Suprapubic skin (tissue), 3 donors: ENCODE measurements at regions not wholly inside any gene's neighbourhood (a gene's known extent, or its start where the extent isn't known, plus 50 kb on each side); places are given as distances from the start of the nearest gene placed in this dataset.
"Not testable (repeated sequence)": the region's sequence is repeated elsewhere in the genome, so short reads cannot be mapped to it uniquely, and the experiment has no call there.

Source experiments
- POLR2A ChIP-seq, 2 donors: fragments of 450-650 bp; IDR thresholded peaks; one replicate each; pipeline ENCODE4 v1.6.1; 2017; ENCODE audit warnings: antibody characterized with exemption in 2 of 2, mild to moderate bottlenecking in 2 of 2, moderate library complexity in 2 of 2
- TF ChIP-seq, protein P1 (sequence below), 2 donors: fragments of 200-600 bp in 1 of 2; fragments of 450-650 bp in 1 of 2; sonication (generic) in 1 of 2; IDR thresholded peaks; one replicate each; pipeline ENCODE4 v1.5.1; 2016 to 2019; ENCODE audit warnings: antibody characterized with exemption in 2 of 2, mild to moderate bottlenecking in 1 of 2, moderate library complexity in 1 of 2

DNA sequence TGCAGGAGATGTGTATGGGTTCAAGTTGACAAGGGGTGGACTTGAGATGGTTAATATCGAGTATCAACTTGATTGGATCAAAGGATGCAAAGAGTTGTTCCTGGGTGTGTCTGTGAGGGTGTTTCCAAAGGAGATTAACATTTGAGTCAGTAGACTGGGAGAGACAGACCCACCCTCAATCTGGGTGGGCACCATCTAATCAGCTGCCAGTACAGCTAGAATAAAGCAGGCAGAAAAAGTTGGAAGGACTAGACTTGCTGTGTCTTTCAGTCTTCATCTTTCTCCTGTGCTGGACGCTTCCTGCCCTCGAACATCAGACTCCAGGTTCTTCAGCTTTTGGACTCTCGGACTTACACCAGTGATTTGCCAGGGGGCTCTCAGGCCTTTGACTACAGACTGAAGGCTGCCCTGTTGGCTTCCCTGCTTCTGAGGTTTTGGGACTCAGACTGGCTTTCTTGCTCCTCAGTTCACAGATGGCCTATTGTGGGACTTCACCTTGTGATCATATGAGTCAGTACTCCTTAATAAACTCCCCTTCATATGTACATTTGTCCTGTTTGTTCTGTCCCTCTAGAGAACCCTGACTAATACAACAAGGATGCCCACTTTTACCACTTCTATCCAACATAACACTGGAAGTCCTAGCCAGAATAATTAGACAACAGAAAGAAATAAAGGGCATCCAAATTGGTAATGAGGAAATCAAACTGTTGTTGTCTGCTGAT lies 62.7 kb upstream of the KRAS start:
- TF ChIP-seq, protein P1, sequence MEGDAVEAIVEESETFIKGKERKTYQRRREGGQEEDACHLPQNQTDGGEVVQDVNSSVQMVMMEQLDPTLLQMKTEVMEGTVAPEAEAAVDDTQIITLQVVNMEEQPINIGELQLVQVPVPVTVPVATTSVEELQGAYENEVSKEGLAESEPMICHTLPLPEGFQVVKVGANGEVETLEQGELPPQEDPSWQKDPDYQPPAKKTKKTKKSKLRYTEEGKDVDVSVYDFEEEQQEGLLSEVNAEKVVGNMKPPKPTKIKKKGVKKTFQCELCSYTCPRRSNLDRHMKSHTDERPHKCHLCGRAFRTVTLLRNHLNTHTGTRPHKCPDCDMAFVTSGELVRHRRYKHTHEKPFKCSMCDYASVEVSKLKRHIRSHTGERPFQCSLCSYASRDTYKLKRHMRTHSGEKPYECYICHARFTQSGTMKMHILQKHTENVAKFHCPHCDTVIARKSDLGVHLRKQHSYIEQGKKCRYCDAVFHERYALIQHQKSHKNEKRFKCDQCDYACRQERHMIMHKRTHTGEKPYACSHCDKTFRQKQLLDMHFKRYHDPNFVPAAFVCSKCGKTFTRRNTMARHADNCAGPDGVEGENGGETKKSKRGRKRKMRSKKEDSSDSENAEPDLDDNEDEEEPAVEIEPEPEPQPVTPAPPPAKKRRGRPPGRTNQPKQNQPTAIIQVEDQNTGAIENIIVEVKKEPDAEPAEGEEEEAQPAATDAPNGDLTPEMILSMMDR (IDR thresholded peaks at IDR 0.05), result not testable (repeated sequence)
- not testable (repeated sequence) for TF ChIP-seq POLR2A (IDR thresholded peaks at IDR 0.05)
